ENCODE measurements at regions not wholly inside any gene's neighbourhood (a gene's known extent, or its start where the extent isn't known, plus 50 kb on each side); places are given as distances from the start of the nearest gene placed in this dataset.

- Histone ChIP-seq H3K4me2 (ENCODE audit: low read length) (no peak overlapping the region), H3K36me3 (ENCODE audit: insufficient read depth, low read length) (no peaks in the 10 kb centered on the region), H3F3A (ENCODE audit: insufficient read depth, low read length) (no peaks in the 10 kb centered on the region), H2AFZ (ENCODE audit: low read length) (no peak overlapping the region), H4K20me1 (ENCODE audit: insufficient read depth, low read length) (no peaks in the 10 kb centered on the region), H3K79me2 (ENCODE audit: insufficient read depth, low read length) (no peaks in the 10 kb centered on the region), H3K27ac (ENCODE audit: low read depth, low read length, poor library complexity, severe bottlenecking) (no peak overlapping the region), H3K9me2 (ENCODE audit: low read depth, low read length) (no peaks in the 10 kb centered on the region), H3K4me1 (ENCODE audit: insufficient read depth, low read length, severe bottlenecking) (no peaks in the 10 kb centered on the region), H3K9me3 (ENCODE audit: low read length) (no peaks in the 10 kb centered on the region), H3K4me3 (ENCODE audit: low read depth, low read length, poor library complexity, severe bottlenecking) (no peak overlapping the region), H3K9ac (ENCODE audit: low read length) (no peak overlapping the region), H3K27me3 (ENCODE audit: insufficient read depth, low read length) (no peaks in the 10 kb centered on the region)
- no peak for TF ChIP-seq CTCF (IDR thresholded peaks at IDR 0.05; ENCODE audit: low read length)
- TF ChIP-seq EZH2 (IDR thresholded peaks at IDR 0.05; ENCODE audit: borderline replicate concordance, low read length), result no peak
Observed at GRCh38 chr10:107913317-107914294, 749.1 kb upstream of the SORCS1 start.

GRCh38 chr10:107901076-107901475 is 736.6 kb upstream of the SORCS1 start:
- no peak for TF ChIP-seq CTCF (IDR thresholded peaks at IDR 0.05; ENCODE audit: low read length)
- no peak for TF ChIP-seq EZH2 (IDR thresholded peaks at IDR 0.05; ENCODE audit: borderline replicate concordance, low read length)
- no peaks in the 10 kb centered on the region for H3K4me1 ChIP-seq (ENCODE audit: insufficient read depth, low read length, severe bottlenecking)
- H2AFZ ChIP-seq (ENCODE audit: low read length), result no peak overlapping the region
- no peak overlapping the region for H3K9ac ChIP-seq (ENCODE audit: low read length)
- no peak overlapping the region for H3K4me2 ChIP-seq (ENCODE audit: low read length)
- no peaks in the 10 kb centered on the region for H3K79me2 ChIP-seq (ENCODE audit: insufficient read depth, low read length)
- no peaks in the 10 kb centered on the region for H3K36me3 ChIP-seq (ENCODE audit: insufficient read depth, low read length)
- no peaks in the 10 kb centered on the region for H3K9me2 ChIP-seq (ENCODE audit: low read depth, low read length)
- H3K27me3 ChIP-seq (ENCODE audit: insufficient read depth, low read length), result no peaks in the 10 kb centered on the region
- H3F3A ChIP-seq (ENCODE audit: insufficient read depth, low read length), result no peaks in the 10 kb centered on the region
- no peak overlapping the region for H3K4me3 ChIP-seq (ENCODE audit: low read depth, low read length, poor library complexity, severe bottlenecking)
- no peaks in the 10 kb centered on the region for H4K20me1 ChIP-seq (ENCODE audit: insufficient read depth, low read length)
- H3K27ac ChIP-seq (ENCODE audit: low read depth, low read length, poor library complexity, severe bottlenecking), result no peak overlapping the region
- no peaks in the 10 kb centered on the region for H3K9me3 ChIP-seq (ENCODE audit: low read length)

GRCh38 chr10:107900131-107900530 is 735.6 kb upstream of the SORCS1 start:
- no peaks in the 10 kb centered on the region for H3K36me3 ChIP-seq (ENCODE audit: insufficient read depth, low read length)
- H3K9me2 ChIP-seq (ENCODE audit: low read depth, low read length), result no peaks in the 10 kb centered on the region
- H3K4me3 ChIP-seq (ENCODE audit: low read depth, low read length, poor library complexity, severe bottlenecking), result no peak overlapping the region
- H3K4me2 ChIP-seq (ENCODE audit: low read length), result no peak overlapping the region
- no peak overlapping the region for H3K9ac ChIP-seq (ENCODE audit: low read length)
- no peaks in the 10 kb centered on the region for H3F3A ChIP-seq (ENCODE audit: insufficient read depth, low read length)
- no peaks in the 10 kb centered on the region for H3K9me3 ChIP-seq (ENCODE audit: low read length)
- H3K27ac ChIP-seq (ENCODE audit: low read depth, low read length, poor library complexity, severe bottlenecking), result no peak overlapping the region
- TF ChIP-seq CTCF (IDR thresholded peaks at IDR 0.05; ENCODE audit: low read length) (no peak), EZH2 (IDR thresholded peaks at IDR 0.05; ENCODE audit: borderline replicate concordance, low read length) (no peak)
- H2AFZ ChIP-seq (ENCODE audit: low read length), result no peak overlapping the region
- H3K79me2 ChIP-seq (ENCODE audit: insufficient read depth, low read length), result no peaks in the 10 kb centered on the region
- no peaks in the 10 kb centered on the region for H3K4me1 ChIP-seq (ENCODE audit: insufficient read depth, low read length, severe bottlenecking)
- no peaks in the 10 kb centered on the region for H4K20me1 ChIP-seq (ENCODE audit: insufficient read depth, low read length)
- H3K27me3 ChIP-seq (ENCODE audit: insufficient read depth, low read length), result no peaks in the 10 kb centered on the region

Data from OCI-LY1 (cell line).